ENCODE measurements at regions not wholly inside any gene's neighbourhood (a gene's known extent, or its start where the extent isn't known, plus 50 kb on each side); places are given as distances from the start of the nearest gene placed in this dataset.
A peak's percentile ranks its signal among the peaks of the same experiment; 100 is the strongest.

DNA sequence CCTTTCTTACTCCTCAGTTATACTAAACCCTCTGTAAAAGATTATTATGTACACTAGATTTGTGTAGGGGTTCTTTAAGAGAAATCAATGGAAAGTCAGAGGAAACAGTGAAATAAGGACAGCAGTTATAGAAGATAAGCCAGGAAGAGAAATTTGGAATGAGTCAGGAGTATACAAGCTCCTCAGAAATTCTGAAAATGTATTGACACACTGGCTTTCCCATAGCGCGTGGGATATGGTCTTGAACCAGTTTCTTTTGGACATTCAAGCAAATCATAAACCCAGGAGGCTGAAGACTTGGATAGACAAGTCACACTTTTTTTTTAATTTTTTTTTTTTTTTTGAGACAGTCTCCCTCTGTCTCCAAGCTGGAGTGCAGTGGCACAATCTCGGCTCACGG lies 316.1 kb upstream of the MMADHC start:
- no peaks in the 10 kb centered on the region for H3K9me3 ChIP-seq
- no peak for TF ChIP-seq POLR2A (IDR thresholded peaks at IDR 0.05)
- TF ChIP-seq, protein P1, sequence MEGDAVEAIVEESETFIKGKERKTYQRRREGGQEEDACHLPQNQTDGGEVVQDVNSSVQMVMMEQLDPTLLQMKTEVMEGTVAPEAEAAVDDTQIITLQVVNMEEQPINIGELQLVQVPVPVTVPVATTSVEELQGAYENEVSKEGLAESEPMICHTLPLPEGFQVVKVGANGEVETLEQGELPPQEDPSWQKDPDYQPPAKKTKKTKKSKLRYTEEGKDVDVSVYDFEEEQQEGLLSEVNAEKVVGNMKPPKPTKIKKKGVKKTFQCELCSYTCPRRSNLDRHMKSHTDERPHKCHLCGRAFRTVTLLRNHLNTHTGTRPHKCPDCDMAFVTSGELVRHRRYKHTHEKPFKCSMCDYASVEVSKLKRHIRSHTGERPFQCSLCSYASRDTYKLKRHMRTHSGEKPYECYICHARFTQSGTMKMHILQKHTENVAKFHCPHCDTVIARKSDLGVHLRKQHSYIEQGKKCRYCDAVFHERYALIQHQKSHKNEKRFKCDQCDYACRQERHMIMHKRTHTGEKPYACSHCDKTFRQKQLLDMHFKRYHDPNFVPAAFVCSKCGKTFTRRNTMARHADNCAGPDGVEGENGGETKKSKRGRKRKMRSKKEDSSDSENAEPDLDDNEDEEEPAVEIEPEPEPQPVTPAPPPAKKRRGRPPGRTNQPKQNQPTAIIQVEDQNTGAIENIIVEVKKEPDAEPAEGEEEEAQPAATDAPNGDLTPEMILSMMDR (IDR thresholded peaks at IDR 0.05) = no peak
- H3K36me3 ChIP-seq = no peaks in the 10 kb centered on the region
- H3K27ac ChIP-seq = no peak overlapping the region
- no peaks in the 10 kb centered on the region for H3K27me3 ChIP-seq
- intact Hi-C loops (cut with DNase I; ENCODE audit: low total_unique reads) = no loop called here
- DNase-seq = no peak
- H3K4me3 ChIP-seq = no peak overlapping the region
- no peaks in the 10 kb centered on the region for H3K4me1 ChIP-seq

DNA sequence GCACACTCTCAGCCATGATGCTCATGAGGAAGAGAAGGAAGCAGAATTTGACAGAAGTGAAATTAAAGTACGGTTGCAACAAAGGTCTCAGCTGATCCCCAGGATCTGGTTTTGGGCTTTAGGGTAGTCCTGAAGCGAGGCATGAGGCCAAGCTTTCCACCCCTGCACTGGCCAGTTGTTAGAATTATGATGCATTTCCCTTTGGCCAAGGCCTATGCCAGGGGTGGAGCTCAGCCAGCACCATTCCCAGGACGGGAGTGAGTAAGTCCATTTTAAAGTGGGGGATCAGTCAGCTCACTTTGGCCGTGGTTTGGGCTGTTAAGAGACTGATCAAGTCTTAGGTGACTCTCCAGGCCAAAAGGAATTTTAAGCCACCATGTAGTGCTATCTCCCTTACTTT lies 314.5 kb upstream of the MMADHC start:
- no peak for TF ChIP-seq POLR2A (IDR thresholded peaks at IDR 0.05)
- intact Hi-C loops (cut with DNase I; ENCODE audit: low total_unique reads) = no loop called here
- no peaks in the 10 kb centered on the region for H3K4me1 ChIP-seq
- H3K36me3 ChIP-seq = no peaks in the 10 kb centered on the region
- peak in 1 of 2 donors; percentile 17 for DNase-seq
- H3K27ac ChIP-seq = no peak overlapping the region
- H3K27me3 ChIP-seq = no peaks in the 10 kb centered on the region
- H3K4me3 ChIP-seq = no peak overlapping the region
- no peaks in the 10 kb centered on the region for H3K9me3 ChIP-seq

DNA sequence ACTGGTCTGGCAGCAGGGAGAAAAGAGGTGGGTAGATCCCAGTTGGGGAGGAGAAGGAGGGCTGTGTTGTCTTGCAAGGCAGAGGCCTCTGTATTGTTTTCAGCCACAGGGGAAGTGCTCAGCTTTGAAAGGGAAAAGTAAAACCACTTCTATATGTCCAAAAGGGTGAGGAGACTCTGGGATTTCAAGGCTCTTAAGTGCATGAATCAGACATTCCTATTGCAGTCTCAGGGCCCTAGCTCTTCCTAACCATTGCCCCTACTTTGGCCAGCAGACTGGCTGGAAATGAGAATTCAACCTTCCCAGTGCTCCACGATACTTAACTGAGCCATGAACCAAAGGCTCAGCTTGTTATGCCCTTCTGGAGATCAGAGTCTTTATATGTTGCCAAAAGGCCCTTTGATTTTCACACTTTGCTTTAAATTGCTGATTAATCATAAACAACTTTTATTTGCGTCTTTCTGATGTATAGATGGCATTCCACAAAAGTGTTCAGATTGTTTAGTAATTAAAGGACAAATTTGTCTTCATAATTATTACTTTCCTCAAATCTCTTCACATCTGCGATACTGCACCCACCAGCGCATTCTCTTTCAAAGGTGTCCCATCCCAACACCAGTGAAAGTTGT lies 313.8 kb upstream of the MMADHC start:
- no peak for DNase-seq
- Histone ChIP-seq H3K27ac (no peak overlapping the region), H3K27me3 (no peaks in the 10 kb centered on the region), H3K9me3 (no peaks in the 10 kb centered on the region), H3K4me1 (no peaks in the 10 kb centered on the region), H3K36me3 (no peaks in the 10 kb centered on the region), H3K4me3 (no peak overlapping the region)
- intact Hi-C loops (cut with DNase I; ENCODE audit: low total_unique reads) = no loop called here
- TF ChIP-seq, protein P1 (IDR thresholded peaks at IDR 0.05) = no peak
- TF ChIP-seq POLR2A (IDR thresholded peaks at IDR 0.05) = no peak

DNA sequence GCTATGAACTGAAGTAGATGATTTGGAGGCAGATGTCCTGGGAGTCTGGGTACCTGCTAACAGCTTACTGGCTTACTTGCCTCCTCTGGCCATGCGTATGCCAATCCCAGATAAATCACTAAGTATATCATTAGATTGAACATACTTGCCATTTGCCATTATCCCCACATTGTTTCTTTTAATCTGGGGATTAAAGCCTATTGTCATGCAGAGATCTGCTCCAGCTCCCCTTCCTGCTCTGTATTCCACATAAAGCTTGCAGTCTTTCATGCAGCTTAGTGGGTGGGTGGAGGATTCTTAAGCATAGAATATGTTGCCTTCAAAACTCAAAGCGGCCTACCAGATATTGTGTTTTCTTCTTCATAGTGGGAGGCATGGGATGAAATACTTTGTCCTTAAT lies 311.8 kb upstream of the MMADHC start:
- H3K4me3 ChIP-seq = no peak overlapping the region
- TF ChIP-seq POLR2A (IDR thresholded peaks at IDR 0.05) = no peak
- TF ChIP-seq, protein P1 (IDR thresholded peaks at IDR 0.05) = no peak
- no peaks in the 10 kb centered on the region for H3K9me3 ChIP-seq
- H3K4me1 ChIP-seq = no peaks in the 10 kb centered on the region
- no peak for DNase-seq
- no peak overlapping the region for H3K27ac ChIP-seq
- H3K27me3 ChIP-seq = no peaks in the 10 kb centered on the region
- no peaks in the 10 kb centered on the region for H3K36me3 ChIP-seq
- intact Hi-C loops (cut with DNase I; ENCODE audit: low total_unique reads) = no loop called here

DNA sequence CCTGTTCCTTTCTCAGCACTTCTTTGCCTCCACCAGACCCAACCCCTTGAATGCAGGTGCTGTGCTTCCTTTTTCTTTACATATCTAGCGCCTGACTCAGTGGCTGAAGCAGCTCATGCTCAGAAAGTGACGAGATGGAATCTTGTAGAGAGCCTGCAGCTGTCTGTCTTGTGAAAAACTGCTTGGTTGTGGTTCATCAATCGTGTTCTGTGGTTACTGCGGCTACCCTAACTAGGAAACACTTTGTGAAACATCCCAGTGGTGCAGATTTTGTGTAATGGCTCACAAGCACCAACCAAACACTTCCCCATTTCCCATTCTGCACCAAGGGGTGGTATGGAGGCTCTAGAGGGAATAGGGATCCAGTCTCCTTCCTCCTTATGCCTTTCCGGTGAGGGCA lies 307.2 kb upstream of the MMADHC start:
- intact Hi-C loops (cut with DNase I; ENCODE audit: low total_unique reads) = no loop called here
- TF ChIP-seq POLR2A (IDR thresholded peaks at IDR 0.05) = no peak
- TF ChIP-seq, protein P1 (IDR thresholded peaks at IDR 0.05) = no peak

DNA sequence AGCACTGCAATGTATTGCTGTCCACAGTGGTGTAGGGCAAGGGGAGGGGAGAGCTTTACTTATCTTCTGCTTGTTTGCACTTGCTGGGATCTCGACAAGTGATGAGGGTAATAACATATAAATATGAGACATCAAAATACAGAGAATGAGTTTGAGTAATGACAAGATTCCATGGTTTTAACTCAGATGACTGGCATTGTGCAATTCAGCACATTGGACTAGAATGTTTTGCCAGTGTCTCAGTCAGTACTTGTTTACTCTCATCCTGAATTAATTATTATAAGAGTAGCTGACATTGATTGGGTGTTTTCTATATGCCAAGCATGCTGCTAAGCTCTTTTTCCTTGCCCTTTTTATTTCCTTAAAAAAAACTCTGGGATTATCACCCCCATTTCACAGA lies 306.7 kb upstream of the MMADHC start:
- Histone ChIP-seq H3K4me3 (no peak overlapping the region), H3K36me3 (no peaks in the 10 kb centered on the region), H3K27me3 (no peaks in the 10 kb centered on the region), H3K27ac (no peak overlapping the region), H3K4me1 (no peaks in the 10 kb centered on the region), H3K9me3 (no peaks in the 10 kb centered on the region)
- no peak for DNase-seq
- intact Hi-C loops (cut with DNase I; ENCODE audit: low total_unique reads) = no loop called here
- no peak for TF ChIP-seq POLR2A (IDR thresholded peaks at IDR 0.05)
- TF ChIP-seq, protein P1 (IDR thresholded peaks at IDR 0.05) = no peak

More for the DNA sequence above, 307.2 kb upstream of the MMADHC start:
- Histone ChIP-seq H3K4me1 (no peaks in the 10 kb centered on the region), H3K36me3 (no peaks in the 10 kb centered on the region), H3K27ac (no peak overlapping the region), H3K9me3 (no peaks in the 10 kb centered on the region), H3K27me3 (no peaks in the 10 kb centered on the region), H3K4me3 (no peak overlapping the region)
- DNase-seq = no peak
